Left colon (tissue), 2 donors: ENCODE measurements at regions not wholly inside any gene's neighbourhood (a gene's known extent, or its start where the extent isn't known, plus 50 kb on each side); places are given as distances from the start of the nearest gene placed in this dataset.
"Not testable (repeated sequence)": the region's sequence is repeated elsewhere in the genome, so short reads cannot be mapped to it uniquely, and the experiment has no call there.

Source experiments
- ATAC-seq: fragments of 200-7000 bp; cut with Tn5 transposase; one replicate; pipeline ENCODE4 v1.9.1; 2020; ENCODE audit warnings: mild to moderate bottlenecking, moderate library complexity
- DNase-seq, 2 donors: peaks; one replicate each; pipeline ENCODE4 v3.0.0-alpha.2; 2020
- intact Hi-C, 2 donors: fragments of 100-400 bp; cut with DNase I in 1 of 2; cut with micrococcal nuclease in 1 of 2; formaldehyde crosslinking; loops; one replicate each; pipeline versions ENCODE4 v1.11.2 to v1.14.0; 2022; cut with DNase I, micrococcal nuclease
- donor health status: DM: no; HTN: no; CAD: no.
- donor health status: DM: yes; HTN: yes; CAD: no.

DNA sequence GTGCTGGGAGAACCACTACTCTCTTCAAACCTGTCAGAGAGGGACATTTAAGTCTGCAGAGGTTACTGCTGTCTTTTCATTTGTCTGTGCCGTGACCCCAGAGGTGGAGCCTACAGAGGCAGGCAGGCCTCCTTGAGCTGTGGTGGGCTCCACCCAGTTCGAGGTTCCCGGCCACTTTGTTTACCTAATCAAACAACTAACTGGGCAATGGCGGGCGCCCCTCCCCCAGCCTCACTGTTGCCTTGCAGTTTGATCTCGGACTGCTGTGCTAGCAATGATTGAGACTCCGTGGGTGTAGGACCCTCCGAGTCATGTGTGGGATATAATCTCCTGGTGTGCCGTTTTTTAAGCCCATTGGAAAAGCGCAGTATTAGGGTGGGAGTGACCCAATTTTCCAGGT is 69.0 kb upstream of the KLHL4 start:
- intact Hi-C loops, ATAC-seq, DNase-seq: not testable (repeated sequence)

DNA sequence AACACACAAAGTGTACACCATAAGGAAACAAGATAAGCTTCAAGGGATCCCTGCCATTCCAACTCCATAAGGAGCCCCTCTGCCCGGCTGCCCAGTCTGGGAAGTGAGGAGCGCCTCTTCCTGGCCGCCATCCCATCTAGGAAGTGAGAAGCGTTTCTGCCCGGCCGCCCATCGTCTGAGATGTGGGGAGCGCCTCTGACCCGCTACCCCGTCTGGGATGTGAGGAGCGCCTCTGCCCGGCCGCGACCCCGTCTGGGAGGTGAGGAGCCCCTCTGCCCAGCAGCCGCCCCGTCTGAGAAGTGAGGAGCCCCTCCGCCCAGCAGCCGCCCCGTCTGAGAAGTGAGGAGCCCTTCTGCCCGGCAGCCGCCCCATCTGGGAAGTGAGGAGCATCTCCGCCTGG is 51.8 kb upstream of the KLHL4 start:
- intact Hi-C loops: not testable (repeated sequence)

More for the DNA sequence above, 51.8 kb upstream of the KLHL4 start:
- not testable (repeated sequence) for ATAC-seq, DNase-seq
